ENCODE measurements at regions not wholly inside any gene's neighbourhood (a gene's known extent, or its start where the extent isn't known, plus 50 kb on each side); places are given as distances from the start of the nearest gene placed in this dataset.

DNA sequence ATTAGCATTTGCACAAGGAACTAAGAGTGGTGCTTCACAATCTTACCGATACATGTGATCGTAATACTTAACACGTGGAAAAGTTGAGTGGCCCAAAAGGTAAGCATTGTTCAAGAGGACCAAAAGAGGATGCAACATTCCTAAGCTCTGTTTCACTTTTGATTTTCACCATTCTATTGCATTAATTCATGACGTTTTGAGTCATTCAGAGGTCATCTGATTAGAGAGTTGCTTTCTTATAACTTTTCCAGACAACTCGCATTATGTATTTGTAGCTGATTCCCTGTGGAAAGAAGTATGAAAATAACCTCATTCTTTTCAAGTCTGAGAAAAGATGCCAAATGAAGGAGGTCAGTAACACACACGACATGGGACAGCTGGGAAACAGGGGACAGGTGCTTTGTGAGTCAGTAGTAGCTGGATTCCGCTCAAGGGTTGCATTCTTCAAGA, 344.4 kb downstream of the RND3 start:
- H2AFZ ChIP-seq (ENCODE audit: low read length), result no peak overlapping the region
- H3K27me3 Mint-ChIP-seq (ENCODE audit: low read depth), result no peaks in the 10 kb centered on the region
- H3K18ac ChIP-seq (ENCODE audit: insufficient read length, low read depth, low read length), result no peak overlapping the region
- H3K9me3 Mint-ChIP-seq, result peaks cover 22 to 27% of the 10 kb centered on the region in 2 experiments
- no peaks in the 10 kb centered on the region for H3K4me1 ChIP-seq (ENCODE audit: insufficient read depth, low read length)
- H3K27me3 ChIP-seq (ENCODE audit: insufficient read depth, low read length), result no peaks in the 10 kb centered on the region
- H3K14ac ChIP-seq (ENCODE audit: insufficient read depth, low read length), result no peak overlapping the region
- no peak overlapping the region for H4K8ac ChIP-seq (replicated peaks; ENCODE audit: insufficient read length, low read depth, low read length)
- H3K4ac ChIP-seq (ENCODE audit: low read depth, low read length), result no peak overlapping the region
- H3K79me1 ChIP-seq (ENCODE audit: insufficient read depth, low read depth, low read length, poor library complexity, severe bottlenecking), result no peaks in the 10 kb centered on the region
- H2BK120ac ChIP-seq (ENCODE audit: low read depth, low read length, poor library complexity, severe bottlenecking), result no peak overlapping the region
- H4K91ac ChIP-seq (ENCODE audit: insufficient read length, low read depth, low read length), result no peak overlapping the region
- no peak overlapping the region for H2BK5ac ChIP-seq (ENCODE audit: insufficient read length, low read length)
- H3K9me3 ChIP-seq (ENCODE audit: control insufficient read depth, low read depth, low read length), result peaks cover 12% of the 10 kb centered on the region
- H2BK20ac ChIP-seq (ENCODE audit: low read depth, low read length, poor library complexity, severe bottlenecking), result no peak overlapping the region
- H2BK15ac ChIP-seq (ENCODE audit: low read depth, low read length), result no peak overlapping the region
- peaks cover 16 to 23% (median 17%) of the 10 kb centered on the region in 3 experiments for H3K36me3 Mint-ChIP-seq (ENCODE audit: insufficient read depth in 1 of 3, low read depth in 3 of 3)
- WGBS (ENCODE audit: extremely low coverage, insufficient read length, low lambda C conversion rate), result no CpG with 5 or more reads among the region's 7 CpGs
- no peak overlapping the region for H4K5ac ChIP-seq (ENCODE audit: insufficient read length, low read depth, low read length)
- no peak overlapping the region for H3K27ac ChIP-seq (ENCODE audit: insufficient read length, low read depth, low read length)
- no peaks in the 10 kb centered on the region for H3K4me1 Mint-ChIP-seq
- no peak overlapping the region for H3K4me3 Mint-ChIP-seq
- H2BK12ac ChIP-seq (ENCODE audit: insufficient read length, low read depth, low read length), result no peak overlapping the region
- H3K23ac ChIP-seq (ENCODE audit: insufficient read length, low read depth, low read length), result no peak overlapping the region
- H3T11ph ChIP-seq (ENCODE audit: low read length), result no peak overlapping the region
- no peak overlapping the region for H3K9ac ChIP-seq (ENCODE audit: extremely low read depth, insufficient read length, low read length)
- TF ChIP-seq, protein P1, sequence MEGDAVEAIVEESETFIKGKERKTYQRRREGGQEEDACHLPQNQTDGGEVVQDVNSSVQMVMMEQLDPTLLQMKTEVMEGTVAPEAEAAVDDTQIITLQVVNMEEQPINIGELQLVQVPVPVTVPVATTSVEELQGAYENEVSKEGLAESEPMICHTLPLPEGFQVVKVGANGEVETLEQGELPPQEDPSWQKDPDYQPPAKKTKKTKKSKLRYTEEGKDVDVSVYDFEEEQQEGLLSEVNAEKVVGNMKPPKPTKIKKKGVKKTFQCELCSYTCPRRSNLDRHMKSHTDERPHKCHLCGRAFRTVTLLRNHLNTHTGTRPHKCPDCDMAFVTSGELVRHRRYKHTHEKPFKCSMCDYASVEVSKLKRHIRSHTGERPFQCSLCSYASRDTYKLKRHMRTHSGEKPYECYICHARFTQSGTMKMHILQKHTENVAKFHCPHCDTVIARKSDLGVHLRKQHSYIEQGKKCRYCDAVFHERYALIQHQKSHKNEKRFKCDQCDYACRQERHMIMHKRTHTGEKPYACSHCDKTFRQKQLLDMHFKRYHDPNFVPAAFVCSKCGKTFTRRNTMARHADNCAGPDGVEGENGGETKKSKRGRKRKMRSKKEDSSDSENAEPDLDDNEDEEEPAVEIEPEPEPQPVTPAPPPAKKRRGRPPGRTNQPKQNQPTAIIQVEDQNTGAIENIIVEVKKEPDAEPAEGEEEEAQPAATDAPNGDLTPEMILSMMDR (conservative IDR thresholded peaks at IDR 0.05), result no peak
- H3K27ac Mint-ChIP-seq, result no peak overlapping the region
- no peak overlapping the region for H3K4me2 ChIP-seq (ENCODE audit: insufficient read depth, insufficient read length, low read length)
- H4K20me1 ChIP-seq (ENCODE audit: control insufficient read depth, insufficient read depth, insufficient read length), result no peaks in the 10 kb centered on the region
- no peak overlapping the region for H3K56ac ChIP-seq (ENCODE audit: insufficient read length, low read depth, low read length)
- H3K23me2 ChIP-seq (ENCODE audit: insufficient read length, low read depth, low read length, poor library complexity, severe bottlenecking), result no peaks in the 10 kb centered on the region
- H3K79me2 ChIP-seq (ENCODE audit: insufficient read depth, low read length), result no peaks in the 10 kb centered on the region
- no peak for DNase-seq
- H2AK5ac ChIP-seq (ENCODE audit: insufficient read length, low read length), result no peak overlapping the region
